Fibroblast of skin of scalp (primary cell): ENCODE measurements at regions not wholly inside any gene's neighbourhood (a gene's known extent, or its start where the extent isn't known, plus 50 kb on each side); places are given as distances from the start of the nearest gene placed in this dataset.

Source experiments
- DNase-seq: peaks from one replicate; pipeline ENCODE4 v3.0.0-alpha.2; 2013

DNA sequence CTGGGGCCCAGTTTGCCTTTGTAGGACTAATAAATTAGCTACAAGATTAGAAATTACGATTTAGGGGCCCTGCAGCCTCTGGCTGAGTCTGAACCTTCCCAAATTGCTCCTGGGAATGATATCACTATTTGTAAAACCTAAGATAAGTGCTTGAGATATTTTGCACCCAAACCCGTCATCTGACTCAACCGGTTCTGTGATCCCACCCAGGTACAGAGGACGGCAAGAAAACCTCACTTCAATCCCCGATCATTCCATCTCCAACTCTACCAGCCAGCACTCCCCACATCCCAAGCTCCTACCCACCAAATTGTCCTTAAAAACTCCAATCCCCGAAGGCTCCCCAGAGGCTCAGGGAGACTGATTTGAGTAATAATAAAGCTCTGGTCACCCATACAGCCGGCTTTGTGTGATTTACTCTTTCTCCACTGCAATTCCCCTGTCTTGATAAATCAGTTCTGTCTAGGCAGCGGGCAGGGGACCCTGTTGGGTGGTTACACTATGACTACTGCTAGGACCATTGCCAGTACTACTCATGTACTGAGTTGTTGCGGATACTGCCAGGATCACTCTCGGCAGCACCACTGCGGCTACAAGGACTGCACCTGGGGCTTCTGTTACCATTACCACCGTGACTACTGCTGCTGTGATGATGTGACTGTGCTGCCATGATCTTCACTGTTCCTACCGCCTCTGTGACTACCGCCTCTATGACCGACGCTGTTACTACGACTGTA is 73.1 kb downstream of the IRF8 start:
- no peak for DNase-seq

DNA sequence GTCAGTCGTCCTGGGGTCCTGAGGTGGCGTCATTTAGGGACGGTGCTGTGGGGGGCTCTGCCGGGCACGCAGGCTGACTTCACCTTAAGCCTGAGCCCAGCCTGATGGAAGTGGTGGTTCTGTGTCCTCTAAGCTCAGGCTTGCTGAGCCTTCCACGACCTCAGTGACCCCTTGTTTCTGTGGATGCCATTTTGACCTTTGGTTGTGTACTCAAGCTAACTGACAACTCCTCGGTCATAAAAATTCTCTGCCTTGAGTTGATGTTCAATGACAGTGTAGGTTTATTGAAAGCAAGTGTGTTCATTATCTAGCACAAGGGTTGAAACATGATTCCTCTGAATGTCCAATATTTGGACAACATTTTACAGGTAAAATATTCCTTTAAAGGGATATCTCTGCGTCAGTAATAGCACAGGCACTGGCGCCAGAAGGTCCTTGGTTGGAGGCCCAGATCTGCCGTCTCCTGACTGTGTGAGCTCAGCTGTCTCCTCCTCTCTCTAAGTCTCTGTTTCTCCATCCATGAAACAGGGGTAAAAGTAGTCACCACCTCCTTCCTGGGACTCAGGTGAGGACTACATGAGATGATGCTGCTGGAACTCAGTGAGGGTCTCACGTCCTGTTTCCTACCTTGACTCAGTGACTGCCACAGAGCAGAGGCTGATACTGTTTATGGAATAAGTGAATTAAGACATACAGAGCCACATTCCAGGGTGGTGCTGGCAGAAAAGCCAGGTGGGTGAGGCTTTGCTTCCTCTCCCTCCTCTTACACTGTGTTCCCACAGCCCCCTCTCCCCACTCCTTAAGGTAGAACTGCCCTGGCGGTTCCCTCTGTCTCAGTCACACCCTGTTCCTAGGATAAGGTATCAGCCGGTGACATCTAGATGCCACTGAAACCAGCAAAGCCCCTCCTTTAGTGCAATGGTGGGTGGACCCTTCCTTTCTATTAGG is 75.7 kb downstream of the IRF8 start:
- DNase-seq: no peak

DNA sequence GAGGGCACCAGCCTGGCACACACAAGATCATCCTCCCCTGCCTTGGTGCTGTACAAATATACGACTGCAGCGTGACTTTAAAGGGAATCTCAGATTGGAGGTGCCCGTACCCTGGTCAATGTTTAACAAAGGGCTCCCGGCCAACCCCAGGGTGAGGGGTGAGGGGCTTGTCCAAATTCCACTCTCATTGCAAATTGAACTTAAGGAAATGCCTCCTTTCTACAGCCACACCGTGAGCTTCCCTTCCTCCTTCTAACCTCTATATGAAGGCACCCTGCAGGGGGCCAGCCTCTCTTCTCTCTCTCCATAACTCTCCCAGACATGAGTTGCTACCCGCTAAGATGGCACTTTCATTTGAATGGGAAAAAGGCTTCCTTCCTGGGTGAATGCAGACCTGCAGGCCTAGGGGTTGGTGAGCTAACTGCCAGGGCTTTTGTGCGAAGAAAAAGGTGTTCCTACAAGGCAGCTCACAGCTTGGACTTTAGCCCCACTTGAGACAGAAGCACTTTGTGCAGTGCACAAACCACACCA is 76.6 kb downstream of the IRF8 start:
- DNase-seq: no peak

DNA sequence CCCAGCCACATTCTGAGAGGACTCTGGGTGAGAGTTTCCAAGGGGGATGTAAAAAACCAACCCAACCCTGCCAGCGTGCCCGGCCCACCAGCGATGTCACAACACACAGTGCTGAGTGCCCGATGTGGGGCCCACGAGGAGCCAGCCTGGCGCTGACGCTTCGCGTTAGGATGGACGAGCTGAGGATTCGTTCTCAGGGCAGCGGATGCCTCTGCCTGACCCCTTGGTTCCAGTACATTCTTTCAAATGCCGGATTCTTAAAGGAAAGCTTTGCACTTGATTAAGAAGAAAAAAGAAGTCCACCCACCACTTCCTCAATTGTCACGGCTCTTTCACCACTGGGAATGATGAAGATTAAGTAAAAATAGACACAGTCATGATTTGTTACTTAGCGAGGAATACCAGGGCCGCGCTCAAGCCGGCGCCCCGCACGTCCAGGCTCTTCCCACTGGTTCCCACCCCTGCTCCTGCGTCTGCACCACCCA is 79.4 kb downstream of the IRF8 start:
- no peak for DNase-seq

DNA sequence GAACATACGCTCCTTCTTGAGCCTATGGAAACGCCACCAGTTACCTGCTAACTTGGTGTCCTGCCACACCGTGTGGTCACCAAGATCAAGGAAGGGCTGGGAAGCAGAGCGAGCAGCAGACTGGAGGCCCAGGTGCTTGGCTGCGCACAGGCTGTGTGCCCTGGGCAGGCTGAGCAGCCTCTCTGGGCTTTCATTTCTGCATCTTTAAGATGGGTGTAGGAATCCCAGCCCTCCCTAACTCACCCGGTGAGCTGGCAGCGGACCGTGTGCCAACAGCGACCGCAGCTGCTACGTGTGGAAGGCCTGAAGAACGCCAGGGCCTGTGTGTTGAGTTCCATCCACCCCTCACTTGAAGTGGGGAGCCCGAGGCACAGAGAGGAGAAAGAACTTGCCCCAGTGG is 80.0 kb downstream of the IRF8 start:
- DNase-seq: no peak

DNA sequence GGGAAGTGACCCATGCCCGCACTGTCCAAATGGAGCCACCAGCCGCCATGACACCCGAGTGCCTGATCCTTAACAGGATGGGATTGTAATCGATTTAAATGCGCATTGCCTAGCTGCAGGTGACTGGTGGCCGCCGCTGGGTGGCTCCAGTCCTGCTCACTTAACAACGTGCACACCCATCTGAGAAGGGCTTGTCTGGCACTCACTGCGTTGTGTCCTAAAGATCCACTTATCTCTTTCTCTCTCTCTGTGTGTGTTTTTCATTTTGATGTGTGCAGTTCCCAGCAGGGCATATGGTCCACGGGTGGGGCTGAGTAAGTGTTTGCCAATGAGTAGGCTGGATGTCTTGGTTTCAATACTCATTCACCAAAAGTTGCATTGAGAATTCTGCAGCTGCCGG is 80.6 kb downstream of the IRF8 start:
- DNase-seq: no peak

DNA sequence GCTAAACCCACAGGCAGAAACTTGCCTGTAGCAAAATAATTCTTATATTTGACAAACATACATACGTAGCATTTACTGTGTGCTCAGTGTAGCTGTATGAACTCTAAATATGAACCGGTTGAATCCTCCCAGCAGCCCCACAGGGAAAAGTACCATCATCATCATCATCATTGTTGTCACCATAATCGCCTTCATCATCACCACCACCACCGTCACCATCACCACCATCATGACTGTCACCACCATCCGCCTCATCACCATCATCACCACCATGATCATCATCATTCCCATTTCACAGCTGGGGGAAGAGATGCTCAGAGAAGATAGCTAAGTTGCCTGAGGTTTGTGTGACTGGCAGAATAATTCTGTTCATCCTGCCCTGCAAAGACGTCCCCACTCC is 81.7 kb downstream of the IRF8 start:
- DNase-seq: no peak

DNA sequence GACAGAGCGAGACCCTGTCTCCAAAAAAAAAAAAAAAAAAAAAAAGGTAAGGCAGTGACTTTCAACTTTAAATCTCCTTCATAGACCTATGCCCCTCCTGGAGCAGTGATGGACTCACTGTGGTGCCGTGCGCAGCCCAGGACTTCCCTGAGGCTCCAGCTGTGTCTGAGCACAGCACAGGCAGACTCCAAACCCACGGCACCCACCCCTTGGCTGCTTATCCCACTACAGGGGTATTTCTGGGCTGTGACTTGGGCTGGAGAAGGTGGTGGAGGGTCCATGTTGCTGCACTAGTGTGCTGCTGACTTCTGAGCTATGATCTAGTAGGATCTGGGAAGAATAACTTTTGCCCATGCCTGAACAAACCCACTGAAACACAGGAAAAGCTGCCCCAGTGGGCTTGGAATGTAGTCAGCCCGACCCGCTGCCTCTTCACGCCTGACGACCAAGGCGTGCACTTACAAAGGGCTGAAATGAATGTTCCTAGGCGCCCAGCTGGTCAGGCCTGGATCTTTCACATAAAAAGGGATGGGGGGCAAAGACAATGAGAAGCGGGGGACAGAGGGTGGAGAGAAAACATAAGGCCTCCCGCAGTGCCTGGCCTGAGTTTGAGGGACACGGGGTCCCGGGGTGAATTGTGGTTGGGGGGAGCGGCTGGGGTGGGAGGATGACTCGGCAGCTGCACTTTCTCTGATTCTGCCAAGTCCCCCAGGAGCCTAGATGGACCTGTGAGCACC is 83.0 kb downstream of the IRF8 start:
- DNase-seq: no peak

DNA sequence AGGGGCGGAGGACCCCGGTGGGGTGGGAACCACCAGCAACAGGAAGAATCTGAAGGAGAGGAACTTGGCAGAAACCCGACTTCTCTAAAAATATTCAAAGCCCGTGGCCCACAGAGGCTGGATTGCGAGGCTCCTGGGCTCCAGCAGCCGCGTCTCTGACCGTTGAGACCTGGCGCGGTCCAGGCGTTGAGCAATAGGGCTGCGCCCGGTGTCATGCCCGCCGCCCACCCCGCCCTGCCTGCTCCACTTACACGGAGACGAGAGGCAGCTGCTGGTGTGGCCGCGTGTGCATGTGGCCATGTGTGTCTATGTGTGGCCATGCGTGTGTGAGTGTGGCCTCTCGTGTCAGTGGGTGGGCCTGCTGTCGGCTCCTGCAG is 83.6 kb downstream of the IRF8 start:
- no peak for DNase-seq

DNA sequence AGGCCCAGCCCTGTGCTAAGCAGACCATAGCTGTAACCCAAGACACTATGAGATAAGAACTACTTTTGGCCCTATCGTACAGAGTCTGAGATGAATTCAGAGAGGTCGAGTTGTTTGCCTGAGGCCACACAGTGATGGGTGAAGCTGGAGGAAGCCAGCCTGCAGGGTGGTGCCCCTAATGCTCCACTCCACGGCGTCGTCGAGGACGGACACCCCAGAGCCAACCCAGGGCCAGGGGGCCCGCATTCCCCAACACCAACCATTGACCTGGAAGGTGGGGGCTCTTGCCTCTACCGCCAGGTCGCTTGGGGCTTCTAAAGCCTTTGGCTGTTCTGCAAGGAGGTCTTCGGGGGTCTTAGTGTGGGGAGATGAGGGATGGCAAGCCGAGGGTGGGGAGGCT is 84.1 kb downstream of the IRF8 start:
- DNase-seq: no peak

DNA sequence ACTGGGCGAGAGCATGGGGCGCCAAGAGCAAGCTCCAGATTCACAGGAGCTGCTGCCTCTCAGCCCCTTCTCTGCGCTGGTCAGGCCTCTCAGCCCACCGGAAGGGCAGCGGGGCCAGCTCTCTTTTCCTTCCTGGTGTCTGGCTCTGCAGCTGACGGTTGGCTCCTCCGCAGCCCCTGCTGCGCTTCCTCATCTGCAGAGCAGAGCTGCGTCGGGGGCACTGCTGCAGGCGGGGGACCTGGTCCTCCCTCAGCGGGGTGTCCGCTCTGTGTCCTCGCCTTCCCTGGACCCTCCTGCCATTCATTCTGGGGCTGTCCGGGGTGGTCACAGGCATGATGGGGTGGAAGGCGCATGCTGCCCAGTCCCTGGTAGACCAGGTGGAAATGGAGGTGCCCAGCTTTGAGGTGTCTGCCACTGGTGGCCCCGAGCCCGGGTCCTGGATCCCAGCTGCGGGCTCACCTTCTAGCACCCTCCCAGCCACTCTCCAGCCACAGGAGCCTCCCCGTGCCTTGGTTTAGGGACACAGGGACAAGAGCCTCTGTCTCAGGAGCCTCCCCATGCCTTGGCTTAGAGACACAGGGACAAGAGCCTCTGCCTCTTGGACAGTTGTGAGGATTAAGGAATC is 84.8 kb downstream of the IRF8 start:
- DNase-seq: no peak

DNA sequence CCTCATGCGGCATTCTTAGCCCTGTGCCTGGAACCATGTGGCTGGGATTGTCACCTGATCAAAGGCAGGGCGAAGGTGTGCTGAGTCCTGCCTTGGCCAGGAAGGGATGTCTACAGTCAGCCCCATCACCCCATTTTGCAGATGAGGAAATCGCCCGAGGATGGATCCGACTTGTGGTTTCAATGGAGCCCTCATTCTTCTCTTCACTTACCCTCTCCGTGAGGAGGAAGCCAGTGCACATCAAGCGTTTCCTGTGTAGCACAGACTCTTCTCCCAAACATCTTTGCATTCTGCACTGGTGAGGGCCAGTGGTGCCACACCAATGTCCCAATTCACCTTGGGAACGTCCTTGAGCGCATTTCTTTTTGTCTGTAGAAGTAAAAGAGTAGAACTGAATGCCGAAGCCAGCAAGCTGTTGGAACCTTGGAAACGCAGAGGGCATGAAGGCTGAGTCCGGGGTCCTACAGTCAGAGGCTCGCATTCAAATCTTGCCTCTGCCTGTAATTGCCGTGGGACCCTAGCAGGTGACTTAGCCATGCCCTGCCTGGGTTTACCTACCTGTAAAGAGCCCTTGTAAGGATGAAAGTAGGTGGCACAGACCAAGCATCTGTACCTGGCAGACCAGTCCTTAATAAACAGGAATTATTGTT is 85.4 kb downstream of the IRF8 start:
- DNase-seq: no peak

DNA sequence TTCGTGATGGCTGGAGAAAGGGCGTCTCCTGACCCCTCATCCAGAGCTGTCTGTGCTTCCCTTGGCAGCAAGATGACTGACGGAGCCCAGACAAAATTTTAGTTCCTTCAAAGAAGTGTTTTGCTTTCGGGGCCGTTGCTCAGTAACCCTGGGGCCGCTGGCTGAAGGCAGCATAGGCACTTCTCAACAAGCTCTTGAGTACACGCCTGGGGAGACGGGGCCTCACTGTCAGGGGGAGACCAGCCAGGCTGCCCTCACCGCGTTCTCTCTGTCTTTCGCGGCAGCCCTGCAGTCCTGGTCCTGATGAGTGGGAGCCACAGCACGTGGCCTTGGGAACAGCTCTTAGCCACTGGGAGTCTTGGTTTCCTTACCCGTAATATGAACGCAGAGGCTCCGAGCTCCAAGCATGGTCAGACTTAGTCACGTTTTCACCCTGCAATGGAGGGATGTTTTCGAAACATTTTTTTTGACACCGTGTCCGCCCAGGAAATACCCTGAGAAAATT is 86.0 kb downstream of the IRF8 start:
- DNase-seq: no peak

DNA sequence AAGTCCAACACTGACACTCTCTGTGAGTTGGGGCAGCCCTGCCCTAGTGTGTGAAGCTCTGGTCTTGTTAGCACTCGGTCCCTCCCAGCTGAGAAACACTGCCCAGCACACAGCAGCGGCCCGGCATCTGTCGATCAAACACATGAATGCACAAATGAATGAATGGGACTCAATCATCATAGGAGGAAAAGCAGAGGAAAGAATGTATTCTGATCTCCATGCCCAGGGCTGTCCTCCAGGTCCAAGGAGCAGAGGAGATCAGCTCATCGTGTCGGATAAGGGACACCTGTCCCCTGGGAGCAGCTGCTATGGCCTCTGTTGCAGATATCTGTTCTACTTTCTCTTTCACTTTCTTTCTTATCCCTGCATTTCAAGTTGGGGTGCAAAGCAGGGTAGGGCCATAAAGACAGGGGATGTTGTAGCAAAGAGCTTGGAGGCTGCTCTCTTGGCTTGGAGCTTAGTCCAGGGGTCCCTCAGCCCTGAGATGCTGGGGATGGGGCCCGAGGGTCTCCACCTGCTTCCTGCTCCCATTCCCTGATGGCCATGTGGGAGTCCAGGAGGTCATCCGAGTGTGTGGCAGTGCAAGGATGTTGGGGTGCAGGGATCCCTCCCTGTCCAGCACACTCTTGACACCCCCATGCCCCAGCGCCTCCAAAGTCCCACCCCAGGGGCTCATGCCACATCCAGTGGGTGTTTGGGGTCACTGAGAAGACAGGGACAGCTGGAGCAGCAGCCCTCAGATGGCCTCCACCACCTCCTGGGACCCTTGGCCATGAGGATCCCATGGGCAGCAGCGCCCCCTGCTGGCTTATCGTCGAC is 88.2 kb downstream of the IRF8 start:
- peak; percentile 8 for DNase-seq

DNA sequence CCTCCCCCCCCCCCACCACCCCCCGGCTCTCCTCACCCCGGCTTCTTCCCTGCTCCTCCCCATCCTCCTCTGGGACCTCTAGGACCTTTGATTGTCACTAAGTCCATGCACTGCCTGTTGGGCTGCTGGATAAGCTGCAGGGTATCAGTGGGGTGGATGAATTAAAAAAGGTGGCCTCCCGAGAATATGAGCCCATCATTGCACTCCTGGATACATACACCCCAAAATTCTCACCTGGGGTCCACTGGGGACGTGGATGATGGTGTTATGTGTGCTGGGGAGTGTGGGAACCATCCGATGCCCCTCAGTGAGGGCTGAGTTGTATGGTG is 88.8 kb downstream of the IRF8 start:
- no peak for DNase-seq

DNA sequence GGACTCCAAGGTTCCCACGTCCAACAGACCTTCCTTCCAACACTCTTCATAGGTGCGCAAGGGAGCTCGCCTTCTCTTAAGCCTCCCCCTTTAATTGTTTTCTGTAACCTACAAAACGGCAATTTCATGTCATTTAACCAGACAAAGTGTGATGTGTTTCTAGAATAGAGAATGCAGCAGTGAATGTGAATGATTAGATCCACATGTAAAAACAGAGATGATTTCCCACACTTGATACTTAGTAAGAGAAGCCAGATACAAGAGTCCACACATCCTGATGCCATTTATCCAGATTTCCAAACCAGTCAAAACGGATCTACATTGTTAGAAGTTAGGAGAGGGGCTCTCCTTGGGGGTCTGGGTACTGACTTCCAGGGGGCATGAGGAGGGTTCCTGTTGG is 89.3 kb downstream of the IRF8 start:
- DNase-seq: no peak

DNA sequence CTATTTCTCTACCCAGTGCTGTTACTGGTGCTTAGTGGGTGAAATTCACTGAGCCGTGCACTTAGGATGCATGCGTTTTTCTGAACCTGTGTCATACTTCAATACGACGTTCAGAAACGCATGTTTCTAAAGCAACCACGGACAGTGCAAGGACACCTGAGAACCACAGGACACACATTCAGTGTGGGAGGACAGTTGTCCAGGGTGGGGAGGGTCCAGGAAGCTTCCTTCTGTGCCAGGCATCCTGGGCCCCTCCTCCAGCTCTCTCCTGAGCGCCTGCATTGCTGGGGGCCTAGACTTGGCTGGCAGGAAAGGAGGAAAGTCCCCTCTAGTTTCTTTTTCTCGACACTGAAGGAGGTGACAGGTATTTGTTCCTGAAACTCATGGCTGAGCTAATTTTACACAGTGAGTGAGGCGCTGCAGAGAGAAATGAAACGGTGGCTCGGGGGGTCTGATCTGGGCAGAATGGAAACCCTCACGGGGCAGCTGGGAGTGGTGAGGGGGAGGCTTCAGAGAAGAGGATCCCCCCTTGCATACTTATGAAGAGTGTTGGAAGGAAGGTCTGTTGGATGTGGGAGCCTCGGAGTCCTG is 89.9 kb downstream of the IRF8 start:
- DNase-seq: no peak

DNA sequence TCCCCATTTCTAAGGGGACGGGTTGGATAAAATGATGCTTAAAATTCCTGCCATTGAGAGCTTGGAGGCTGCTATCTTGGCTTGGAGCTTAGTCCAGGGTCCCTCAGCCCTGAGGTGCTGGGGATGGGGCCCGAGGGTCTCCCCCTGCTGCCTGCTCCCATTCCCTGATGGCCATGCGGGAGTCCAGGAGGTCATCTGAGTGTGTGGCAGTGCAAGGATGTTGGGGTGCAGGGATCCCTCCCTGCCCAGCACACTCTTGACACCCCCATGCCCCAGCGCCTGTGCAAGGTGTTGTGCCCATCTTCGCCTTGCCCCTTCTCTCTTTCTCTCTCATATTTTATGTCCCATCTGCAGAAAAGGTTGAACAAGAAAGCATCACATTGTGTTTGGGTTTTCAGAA is 90.4 kb downstream of the IRF8 start:
- no peak for DNase-seq

DNA sequence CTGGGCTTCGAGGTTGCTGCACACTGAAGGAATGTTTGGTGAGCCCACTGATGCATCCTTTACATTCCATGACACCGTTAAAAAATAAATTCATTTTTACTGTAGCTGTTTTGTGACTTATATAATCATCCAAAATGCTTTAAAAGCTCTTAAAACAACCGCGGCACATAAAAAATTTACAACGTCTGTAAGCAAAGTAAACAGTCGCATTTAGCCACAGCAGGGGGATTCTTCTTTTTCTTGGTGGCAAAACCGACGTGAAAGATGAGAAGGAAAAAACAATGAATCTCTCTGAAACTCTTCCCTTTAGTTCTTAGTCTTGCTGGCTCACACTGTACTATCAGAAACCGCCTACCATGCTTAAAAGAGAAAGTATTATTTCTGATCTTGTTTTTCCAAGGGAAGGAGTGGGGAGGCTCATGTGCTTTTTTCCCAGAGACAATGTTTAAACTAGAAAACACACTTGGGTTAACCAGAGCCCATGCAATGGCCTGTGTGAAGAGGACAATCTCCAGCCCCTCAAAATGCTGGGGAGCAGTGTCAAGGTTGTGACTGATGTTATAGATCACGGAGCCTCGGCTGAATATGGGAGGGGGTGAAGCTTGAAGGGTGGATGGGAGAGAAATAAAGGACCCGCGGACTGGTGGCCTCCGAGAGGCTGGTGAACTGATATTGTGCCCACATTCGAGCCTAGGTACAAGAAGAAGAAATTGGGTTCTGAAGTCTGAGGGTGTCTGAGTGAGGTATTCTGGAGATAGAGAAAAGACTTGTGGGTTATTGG is 91.1 kb downstream of the IRF8 start:
- no peak for DNase-seq

DNA sequence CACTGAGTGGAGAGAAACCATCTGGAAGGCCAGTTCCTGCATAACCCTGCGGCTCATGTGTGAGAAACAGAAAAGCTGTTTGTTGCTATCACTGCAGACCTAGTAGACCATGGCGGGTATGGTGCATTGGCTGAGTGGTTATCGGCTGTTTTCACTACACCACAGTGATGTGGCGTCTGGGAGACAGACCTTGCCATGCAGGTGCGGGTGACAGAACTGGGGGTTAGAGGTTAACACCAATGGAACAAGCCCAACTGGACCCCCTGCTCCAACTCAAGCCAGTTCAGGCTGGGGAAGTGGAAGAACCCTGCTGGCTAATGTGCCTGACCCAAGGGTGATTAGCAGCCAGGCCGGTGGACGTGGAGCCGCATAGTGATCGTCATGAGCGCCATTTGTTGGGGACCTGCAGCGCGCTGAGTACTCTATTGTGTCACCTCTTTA is 91.9 kb downstream of the IRF8 start:
- no peak for DNase-seq
